ENCODE measurements at regions not wholly inside any gene's neighbourhood (a gene's known extent, or its start where the extent isn't known, plus 50 kb on each side); places are given as distances from the start of the nearest gene placed in this dataset.

DNA sequence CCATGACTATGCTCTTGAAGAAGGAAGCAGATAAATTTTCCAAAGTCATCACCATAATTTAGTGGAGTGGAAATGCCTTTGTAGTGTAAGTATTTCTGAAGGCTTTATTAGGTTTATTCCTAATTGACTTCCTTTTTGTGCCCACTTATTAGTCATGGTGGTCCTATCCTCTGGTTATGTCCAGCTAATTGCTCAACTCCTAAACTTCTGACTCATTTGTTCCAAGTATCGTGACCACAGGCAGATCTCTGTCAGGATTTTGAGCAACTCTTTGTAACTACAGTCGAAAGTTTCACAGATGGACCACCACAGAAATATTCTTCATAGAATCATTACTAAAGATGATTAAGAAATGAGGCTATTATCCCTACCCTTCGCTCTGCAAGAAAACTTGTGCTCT, 315.6 kb upstream of the PTCHD4 start:
- TF ChIP-seq, protein P1, sequence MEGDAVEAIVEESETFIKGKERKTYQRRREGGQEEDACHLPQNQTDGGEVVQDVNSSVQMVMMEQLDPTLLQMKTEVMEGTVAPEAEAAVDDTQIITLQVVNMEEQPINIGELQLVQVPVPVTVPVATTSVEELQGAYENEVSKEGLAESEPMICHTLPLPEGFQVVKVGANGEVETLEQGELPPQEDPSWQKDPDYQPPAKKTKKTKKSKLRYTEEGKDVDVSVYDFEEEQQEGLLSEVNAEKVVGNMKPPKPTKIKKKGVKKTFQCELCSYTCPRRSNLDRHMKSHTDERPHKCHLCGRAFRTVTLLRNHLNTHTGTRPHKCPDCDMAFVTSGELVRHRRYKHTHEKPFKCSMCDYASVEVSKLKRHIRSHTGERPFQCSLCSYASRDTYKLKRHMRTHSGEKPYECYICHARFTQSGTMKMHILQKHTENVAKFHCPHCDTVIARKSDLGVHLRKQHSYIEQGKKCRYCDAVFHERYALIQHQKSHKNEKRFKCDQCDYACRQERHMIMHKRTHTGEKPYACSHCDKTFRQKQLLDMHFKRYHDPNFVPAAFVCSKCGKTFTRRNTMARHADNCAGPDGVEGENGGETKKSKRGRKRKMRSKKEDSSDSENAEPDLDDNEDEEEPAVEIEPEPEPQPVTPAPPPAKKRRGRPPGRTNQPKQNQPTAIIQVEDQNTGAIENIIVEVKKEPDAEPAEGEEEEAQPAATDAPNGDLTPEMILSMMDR (IDR thresholded peaks at IDR 0.05), result no peak
- TF ChIP-seq POLR2A (IDR thresholded peaks at IDR 0.05) (no peak), POLR2AphosphoS5 (IDR thresholded peaks at IDR 0.05) (no peak)
